ENCODE measurements at regions not wholly inside any gene's neighbourhood (a gene's known extent, or its start where the extent isn't known, plus 50 kb on each side); places are given as distances from the start of the nearest gene placed in this dataset.

DNA sequence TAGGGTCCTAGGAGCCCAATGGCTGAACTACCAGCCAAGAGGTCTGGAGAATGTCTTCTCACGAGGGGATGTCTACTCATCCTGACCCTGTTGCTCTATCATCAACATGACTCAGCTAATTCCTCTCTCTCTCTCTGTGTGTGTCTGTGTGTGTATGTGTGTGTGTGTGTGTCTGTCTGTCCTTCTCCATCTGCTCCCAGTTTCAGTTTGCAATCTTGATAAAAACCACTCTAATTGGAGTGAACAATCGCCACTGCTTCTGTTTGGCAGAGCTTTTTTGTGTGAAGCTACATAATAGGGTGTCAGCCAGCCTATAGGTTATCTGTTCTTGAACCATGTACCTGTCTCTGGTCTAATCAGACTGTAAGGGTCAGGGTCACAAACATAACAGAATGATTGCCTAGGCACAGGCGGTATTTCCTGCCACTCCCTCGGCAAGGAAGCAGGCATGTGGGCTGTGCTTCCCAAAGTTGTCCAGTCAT lies 219.8 kb downstream of the SH3BP4 start:
- Mint-ChIP-seq H3K4me1 (ENCODE audit: unreplicated experiment) (no peaks in the 10 kb centered on the region), H3K9me3 (ENCODE audit: unreplicated experiment) (no peaks in the 10 kb centered on the region), H3K36me3 (ENCODE audit: low read depth, unreplicated experiment) (no peaks in the 10 kb centered on the region), H3K4me3 (ENCODE audit: unreplicated experiment) (no peak overlapping the region), H3K27ac (ENCODE audit: unreplicated experiment) (no peak overlapping the region), H3K27me3 (ENCODE audit: unreplicated experiment) (peaks cover 9% of the 10 kb centered on the region)
- TF ChIP-seq, protein P1, sequence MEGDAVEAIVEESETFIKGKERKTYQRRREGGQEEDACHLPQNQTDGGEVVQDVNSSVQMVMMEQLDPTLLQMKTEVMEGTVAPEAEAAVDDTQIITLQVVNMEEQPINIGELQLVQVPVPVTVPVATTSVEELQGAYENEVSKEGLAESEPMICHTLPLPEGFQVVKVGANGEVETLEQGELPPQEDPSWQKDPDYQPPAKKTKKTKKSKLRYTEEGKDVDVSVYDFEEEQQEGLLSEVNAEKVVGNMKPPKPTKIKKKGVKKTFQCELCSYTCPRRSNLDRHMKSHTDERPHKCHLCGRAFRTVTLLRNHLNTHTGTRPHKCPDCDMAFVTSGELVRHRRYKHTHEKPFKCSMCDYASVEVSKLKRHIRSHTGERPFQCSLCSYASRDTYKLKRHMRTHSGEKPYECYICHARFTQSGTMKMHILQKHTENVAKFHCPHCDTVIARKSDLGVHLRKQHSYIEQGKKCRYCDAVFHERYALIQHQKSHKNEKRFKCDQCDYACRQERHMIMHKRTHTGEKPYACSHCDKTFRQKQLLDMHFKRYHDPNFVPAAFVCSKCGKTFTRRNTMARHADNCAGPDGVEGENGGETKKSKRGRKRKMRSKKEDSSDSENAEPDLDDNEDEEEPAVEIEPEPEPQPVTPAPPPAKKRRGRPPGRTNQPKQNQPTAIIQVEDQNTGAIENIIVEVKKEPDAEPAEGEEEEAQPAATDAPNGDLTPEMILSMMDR (IDR thresholded peaks at IDR 0.05; ENCODE audit: unreplicated experiment): no peak
- DNase-seq (ENCODE audit: low spot score): no peak

DNA sequence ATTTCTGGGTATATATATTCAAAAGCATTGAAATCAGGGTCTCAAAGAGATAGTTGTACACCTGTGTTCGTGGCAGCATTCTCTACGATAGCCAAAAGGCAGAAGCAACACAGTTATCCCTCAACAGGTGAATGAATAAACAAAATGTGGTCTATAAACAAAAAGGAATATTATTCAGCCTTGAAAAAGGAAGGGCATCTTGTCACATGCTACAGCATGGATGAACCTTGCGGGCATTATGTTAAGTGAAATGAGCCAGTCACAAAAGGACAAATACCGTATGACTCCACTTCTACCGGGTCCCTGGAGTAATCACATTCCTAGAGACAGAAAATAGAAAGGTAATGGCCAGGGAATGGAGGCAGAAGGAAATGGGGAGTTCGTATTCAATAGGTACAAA lies 228.8 kb downstream of the SH3BP4 start:
- Mint-ChIP-seq H3K27ac (ENCODE audit: unreplicated experiment) (no peak overlapping the region), H3K4me1 (ENCODE audit: unreplicated experiment) (no peaks in the 10 kb centered on the region), H3K4me3 (ENCODE audit: unreplicated experiment) (no peak overlapping the region), H3K36me3 (ENCODE audit: low read depth, unreplicated experiment) (no peaks in the 10 kb centered on the region), H3K9me3 (ENCODE audit: unreplicated experiment) (no peaks in the 10 kb centered on the region), H3K27me3 (ENCODE audit: unreplicated experiment) (peaks cover 2% of the 10 kb centered on the region)
- TF ChIP-seq, protein P1 (IDR thresholded peaks at IDR 0.05; ENCODE audit: unreplicated experiment): no peak
- no peak for DNase-seq (ENCODE audit: low spot score)

DNA sequence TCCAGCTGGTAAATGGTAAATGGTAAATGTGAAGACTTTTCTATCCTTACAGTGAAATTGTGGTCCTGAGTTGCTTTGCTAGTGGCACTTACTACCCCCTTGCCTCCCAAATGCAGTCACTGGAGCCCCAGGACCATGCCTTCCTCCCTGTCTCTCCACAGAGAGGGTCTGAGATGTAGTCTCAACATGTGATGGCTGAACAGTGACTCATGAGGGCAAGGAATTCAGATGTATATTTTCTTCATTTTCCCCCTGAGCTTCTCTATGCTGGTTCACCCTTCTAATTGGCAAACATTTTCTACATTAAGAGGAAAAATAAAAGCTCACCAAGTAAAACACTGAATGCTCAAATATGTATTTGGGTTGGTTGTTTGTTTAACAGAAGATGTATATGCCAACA lies 232.0 kb downstream of the SH3BP4 start:
- no peak overlapping the region for H3K27ac Mint-ChIP-seq (ENCODE audit: unreplicated experiment)
- H3K27me3 Mint-ChIP-seq (ENCODE audit: unreplicated experiment): peaks cover 2% of the 10 kb centered on the region
- TF ChIP-seq, protein P1 (IDR thresholded peaks at IDR 0.05; ENCODE audit: unreplicated experiment): no peak
- no peak for DNase-seq (ENCODE audit: low spot score)
- no peaks in the 10 kb centered on the region for H3K9me3 Mint-ChIP-seq (ENCODE audit: unreplicated experiment)
- no peaks in the 10 kb centered on the region for H3K36me3 Mint-ChIP-seq (ENCODE audit: low read depth, unreplicated experiment)
- no peaks in the 10 kb centered on the region for H3K4me1 Mint-ChIP-seq (ENCODE audit: unreplicated experiment)
- no peak overlapping the region for H3K4me3 Mint-ChIP-seq (ENCODE audit: unreplicated experiment)

DNA sequence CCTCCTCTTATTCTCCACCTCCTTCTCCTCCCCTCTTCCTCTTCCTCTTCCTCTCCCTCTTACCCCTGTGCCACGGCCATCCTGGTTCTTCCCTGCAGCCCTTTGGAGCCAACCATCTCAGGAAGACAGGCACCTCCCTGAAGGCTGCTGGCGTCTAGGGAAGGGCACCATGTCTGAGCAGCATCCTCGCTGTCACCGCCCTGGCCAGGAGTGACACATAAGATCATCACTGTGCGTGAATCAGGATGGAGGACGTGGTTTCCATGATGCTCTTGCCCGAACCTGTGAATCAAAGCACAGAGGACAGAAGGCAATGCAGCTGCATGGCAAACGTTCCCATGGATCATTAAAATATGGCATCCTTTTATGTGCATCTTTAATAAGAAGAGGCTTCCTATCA lies 236.0 kb downstream of the SH3BP4 start:
- TF ChIP-seq, protein P1 (IDR thresholded peaks at IDR 0.05; ENCODE audit: unreplicated experiment): no peak

DNA sequence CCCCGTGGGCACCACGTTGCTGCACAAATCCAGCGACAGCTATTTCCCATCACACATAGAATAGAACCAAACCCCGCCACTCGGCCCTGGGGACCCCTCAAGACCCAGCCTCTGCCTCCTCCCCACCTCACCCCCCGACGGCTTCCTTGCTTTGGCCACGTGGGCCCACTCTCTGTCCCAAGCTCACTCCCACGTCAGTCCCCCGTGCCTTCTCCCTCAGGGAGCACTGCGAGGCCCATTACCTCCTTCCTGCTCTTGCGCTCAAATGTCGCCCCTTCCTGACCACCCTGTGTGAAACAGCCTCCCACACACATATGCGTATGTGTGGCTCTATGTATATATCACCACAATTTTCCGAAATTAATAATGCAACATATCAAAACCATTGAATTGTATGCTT lies 239.7 kb downstream of the SH3BP4 start:
- TF ChIP-seq, protein P1 (IDR thresholded peaks at IDR 0.05; ENCODE audit: unreplicated experiment): no peak
- Mint-ChIP-seq H3K27ac (ENCODE audit: unreplicated experiment) (no peak overlapping the region), H3K4me1 (ENCODE audit: unreplicated experiment) (peaks cover 15% of the 10 kb centered on the region), H3K4me3 (ENCODE audit: unreplicated experiment) (no peak overlapping the region), H3K36me3 (ENCODE audit: low read depth, unreplicated experiment) (no peaks in the 10 kb centered on the region), H3K9me3 (ENCODE audit: unreplicated experiment) (no peaks in the 10 kb centered on the region), H3K27me3 (ENCODE audit: unreplicated experiment) (peaks cover 5% of the 10 kb centered on the region)
- no peak for DNase-seq (ENCODE audit: low spot score)

More for the DNA sequence above, 236.0 kb downstream of the SH3BP4 start:
- Mint-ChIP-seq H3K36me3 (ENCODE audit: low read depth, unreplicated experiment) (no peaks in the 10 kb centered on the region), H3K4me1 (ENCODE audit: unreplicated experiment) (peaks cover 15% of the 10 kb centered on the region), H3K9me3 (ENCODE audit: unreplicated experiment) (no peaks in the 10 kb centered on the region), H3K4me3 (ENCODE audit: unreplicated experiment) (no peak overlapping the region), H3K27ac (ENCODE audit: unreplicated experiment) (no peak overlapping the region), H3K27me3 (ENCODE audit: unreplicated experiment) (peaks cover 3% of the 10 kb centered on the region)
- DNase-seq (ENCODE audit: low spot score): no peak

Data from endothelial cell (in vitro differentiated cells).